GM20000 (cell line): ENCODE measurements at regions not wholly inside any gene's neighbourhood (a gene's known extent, or its start where the extent isn't known, plus 50 kb on each side); places are given as distances from the start of the nearest gene placed in this dataset.

Source experiments
- DNase-seq: peaks from one replicate; pipeline ENCODE4 v3.0.0; 2012; ENCODE audit warnings: low spot score
- CTCF ChIP-seq: IDR thresholded peaks from 2 replicates; pipeline ENCODE4 v1.5.1; 2012; ENCODE audit warnings: mild to moderate bottlenecking, control low read depth; ENCODE audit errors: extremely low read depth, missing control alignments

GRCh38 chrX:20498851-20499635 lies 232.3 kb upstream of the RPS6KA3 start:
- no peak for DNase-seq
- TF ChIP-seq CTCF: no peak

- TF ChIP-seq CTCF: no peak
- no peak for DNase-seq
Measured at GRCh38 chrX:20495575-20495974, 228.9 kb upstream of the RPS6KA3 start.

GRCh38 chrX:20488473-20488872 lies 221.8 kb upstream of the RPS6KA3 start:
- DNase-seq: no peak
- TF ChIP-seq CTCF: no peak

- no peak for DNase-seq
- no peak for TF ChIP-seq CTCF
Measured at GRCh38 chrX:20487227-20487626, 220.5 kb upstream of the RPS6KA3 start.

GRCh38 chrX:20481632-20482031 lies 214.9 kb upstream of the RPS6KA3 start:
- no peak for DNase-seq
- TF ChIP-seq CTCF: no peak

GRCh38 chrX:20479896-20480295 lies 213.2 kb upstream of the RPS6KA3 start:
- TF ChIP-seq CTCF: no peak
- DNase-seq: no peak

- TF ChIP-seq CTCF: no peak
Measured at GRCh38 chrX:20479048-20479447, 212.3 kb upstream of the RPS6KA3 start.

More at GRCh38 chrX:20479048-20479447, 212.3 kb upstream of the RPS6KA3 start:
- no peak for DNase-seq
